HG03039 (cell line): ENCODE measurements at regions not wholly inside any gene's neighbourhood (a gene's known extent, or its start where the extent isn't known, plus 50 kb on each side); places are given as distances from the start of the nearest gene placed in this dataset.
"Not testable (repeated sequence)": the region's sequence is repeated elsewhere in the genome, so short reads cannot be mapped to it uniquely, and the experiment has no call there.

Experiments
- ATAC-seq: cut with Tn5 transposase; IDR thresholded peaks from one replicate; pipeline ENCODE4 v1.9.1; 2021; ENCODE audit warnings: mild to moderate bottlenecking, moderate library complexity; ENCODE audit not compliant: unreplicated experiment

- ATAC-seq: no peak
Measured at GRCh38 chr7:91446819-91447218, 182.6 kb downstream of the FZD1 start.

GRCh38 chr7:91455411-91455810, 191.2 kb downstream of the FZD1 start:
- no peak for ATAC-seq

- ATAC-seq: no peak
Measured at GRCh38 chr7:91457208-91457607, 193.0 kb downstream of the FZD1 start.

- ATAC-seq: no peak
Measured at GRCh38 chr7:91459539-91459938, 195.3 kb downstream of the FZD1 start.

GRCh38 chr7:91462316-91462715, 198.1 kb downstream of the FZD1 start:
- ATAC-seq: no peak

GRCh38 chr7:91463330-91463729, 199.1 kb downstream of the FZD1 start:
- ATAC-seq: no peak

GRCh38 chr7:91465595-91466061, 201.4 kb downstream of the FZD1 start:
- ATAC-seq: no peak

- ATAC-seq: no peak
Measured at GRCh38 chr7:91468256-91468655, 204.0 kb downstream of the FZD1 start.

- ATAC-seq: no peak
Measured at GRCh38 chr7:91473619-91474018, 209.4 kb downstream of the FZD1 start.

- no peak for ATAC-seq
Measured at GRCh38 chr7:91474074-91474473, 209.8 kb downstream of the FZD1 start.

- not testable (repeated sequence) for ATAC-seq
Measured at GRCh38 chr7:91480470-91480869, 216.2 kb downstream of the FZD1 start.

- no peak for ATAC-seq
Measured at GRCh38 chr7:91491868-91492267, 227.6 kb downstream of the FZD1 start.

GRCh38 chr7:91492317-91492716, 228.1 kb downstream of the FZD1 start:
- no peak for ATAC-seq

GRCh38 chr7:91492773-91493172, 228.5 kb downstream of the FZD1 start:
- ATAC-seq: no peak

- ATAC-seq: no peak
Measured at GRCh38 chr7:91494450-91494849, 230.2 kb downstream of the FZD1 start.

- no peak for ATAC-seq
Measured at GRCh38 chr7:91496251-91496820, 232.1 kb downstream of the FZD1 start.

- not testable (repeated sequence) for ATAC-seq
Measured at GRCh38 chr7:91497277-91497676, 233.0 kb downstream of the FZD1 start.

- no peak for ATAC-seq
Measured at GRCh38 chr7:91503934-91504555, 239.8 kb downstream of the FZD1 start.

GRCh38 chr7:91504919-91505318, 240.7 kb downstream of the FZD1 start:
- no peak for ATAC-seq

GRCh38 chr7:91506966-91507365, 242.7 kb downstream of the FZD1 start:
- not testable (repeated sequence) for ATAC-seq

- not testable (repeated sequence) for ATAC-seq
Measured at GRCh38 chr7:91511861-91512260, 247.6 kb downstream of the FZD1 start.

- ATAC-seq: no peak
Measured at GRCh38 chr7:91512958-91513357, 248.7 kb downstream of the FZD1 start.

- ATAC-seq: no peak
Measured at GRCh38 chr7:91514591-91514990, 250.4 kb downstream of the FZD1 start.
